ENCODE measurements at regions not wholly inside any gene's neighbourhood (a gene's known extent, or its start where the extent isn't known, plus 50 kb on each side); places are given as distances from the start of the nearest gene placed in this dataset.

- H3K4me3 ChIP-seq (ENCODE audit: low read length): no peak overlapping the region
- H3K36me3 ChIP-seq (replicated peaks; ENCODE audit: insufficient read depth, low read length): no peaks in the 10 kb centered on the region
- H3K4me1 ChIP-seq (ENCODE audit: low read length): no peaks in the 10 kb centered on the region
- H2AFZ ChIP-seq (ENCODE audit: low read length): no peak overlapping the region
- TF ChIP-seq EZH2 (optimal IDR thresholded peaks at IDR 0.05; ENCODE audit: low read depth, low read length) (no peak), EZH2phosphoT487 (IDR thresholded peaks at IDR 0.05; ENCODE audit: low read length) (no peak)
- TF ChIP-seq, protein P1, sequence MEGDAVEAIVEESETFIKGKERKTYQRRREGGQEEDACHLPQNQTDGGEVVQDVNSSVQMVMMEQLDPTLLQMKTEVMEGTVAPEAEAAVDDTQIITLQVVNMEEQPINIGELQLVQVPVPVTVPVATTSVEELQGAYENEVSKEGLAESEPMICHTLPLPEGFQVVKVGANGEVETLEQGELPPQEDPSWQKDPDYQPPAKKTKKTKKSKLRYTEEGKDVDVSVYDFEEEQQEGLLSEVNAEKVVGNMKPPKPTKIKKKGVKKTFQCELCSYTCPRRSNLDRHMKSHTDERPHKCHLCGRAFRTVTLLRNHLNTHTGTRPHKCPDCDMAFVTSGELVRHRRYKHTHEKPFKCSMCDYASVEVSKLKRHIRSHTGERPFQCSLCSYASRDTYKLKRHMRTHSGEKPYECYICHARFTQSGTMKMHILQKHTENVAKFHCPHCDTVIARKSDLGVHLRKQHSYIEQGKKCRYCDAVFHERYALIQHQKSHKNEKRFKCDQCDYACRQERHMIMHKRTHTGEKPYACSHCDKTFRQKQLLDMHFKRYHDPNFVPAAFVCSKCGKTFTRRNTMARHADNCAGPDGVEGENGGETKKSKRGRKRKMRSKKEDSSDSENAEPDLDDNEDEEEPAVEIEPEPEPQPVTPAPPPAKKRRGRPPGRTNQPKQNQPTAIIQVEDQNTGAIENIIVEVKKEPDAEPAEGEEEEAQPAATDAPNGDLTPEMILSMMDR (IDR thresholded peaks at IDR 0.05; ENCODE audit: low read length): no peak
- H3K79me2 ChIP-seq (ENCODE audit: low read length): no peaks in the 10 kb centered on the region
- DNase-seq: no peak
- H3K4me2 ChIP-seq (ENCODE audit: low read depth, low read length): no peak overlapping the region
- no peaks in the 10 kb centered on the region for H4K20me1 ChIP-seq (ENCODE audit: insufficient read depth, low read length)
- H3K27me3 ChIP-seq (replicated peaks; ENCODE audit: insufficient read depth, low read length): no peaks in the 10 kb centered on the region
- no peaks in the 10 kb centered on the region for H3F3A ChIP-seq (ENCODE audit: insufficient read depth, low read length)
- H3K9ac ChIP-seq (ENCODE audit: low read length): no peak overlapping the region
- H3K27ac ChIP-seq (ENCODE audit: low read length): no peak overlapping the region
- H3K9me3 ChIP-seq (replicated peaks; ENCODE audit: insufficient read depth, low read length): no peaks in the 10 kb centered on the region
- no peaks in the 10 kb centered on the region for H3K9me2 ChIP-seq (replicated peaks; ENCODE audit: insufficient read depth, low read length)
Measured at GRCh38 chr5:5572976-5573797, 150.7 kb downstream of the ICE1 start.

- Histone ChIP-seq H2AFZ (ENCODE audit: low read length) (no peak overlapping the region), H3K9ac (ENCODE audit: low read length) (no peak overlapping the region), H3K79me2 (ENCODE audit: low read length) (no peaks in the 10 kb centered on the region), H3K27me3 (replicated peaks; ENCODE audit: insufficient read depth, low read length) (no peaks in the 10 kb centered on the region), H3F3A (ENCODE audit: insufficient read depth, low read length) (no peaks in the 10 kb centered on the region), H3K9me3 (replicated peaks; ENCODE audit: insufficient read depth, low read length) (no peaks in the 10 kb centered on the region), H3K4me3 (ENCODE audit: low read length) (no peak overlapping the region), H3K4me2 (ENCODE audit: low read depth, low read length) (no peak overlapping the region), H3K4me1 (ENCODE audit: low read length) (no peaks in the 10 kb centered on the region), H3K27ac (ENCODE audit: low read length) (no peak overlapping the region), H3K9me2 (replicated peaks; ENCODE audit: insufficient read depth, low read length) (no peaks in the 10 kb centered on the region), H3K36me3 (replicated peaks; ENCODE audit: insufficient read depth, low read length) (no peaks in the 10 kb centered on the region), H4K20me1 (ENCODE audit: insufficient read depth, low read length) (no peaks in the 10 kb centered on the region)
- TF ChIP-seq, protein P1 (IDR thresholded peaks at IDR 0.05; ENCODE audit: low read length): no peak
- TF ChIP-seq EZH2 (optimal IDR thresholded peaks at IDR 0.05; ENCODE audit: low read depth, low read length) (no peak), EZH2phosphoT487 (IDR thresholded peaks at IDR 0.05; ENCODE audit: low read length) (no peak)
- no peak for DNase-seq
Measured at GRCh38 chr5:5572010-5572865, 149.8 kb downstream of the ICE1 start.

DNA sequence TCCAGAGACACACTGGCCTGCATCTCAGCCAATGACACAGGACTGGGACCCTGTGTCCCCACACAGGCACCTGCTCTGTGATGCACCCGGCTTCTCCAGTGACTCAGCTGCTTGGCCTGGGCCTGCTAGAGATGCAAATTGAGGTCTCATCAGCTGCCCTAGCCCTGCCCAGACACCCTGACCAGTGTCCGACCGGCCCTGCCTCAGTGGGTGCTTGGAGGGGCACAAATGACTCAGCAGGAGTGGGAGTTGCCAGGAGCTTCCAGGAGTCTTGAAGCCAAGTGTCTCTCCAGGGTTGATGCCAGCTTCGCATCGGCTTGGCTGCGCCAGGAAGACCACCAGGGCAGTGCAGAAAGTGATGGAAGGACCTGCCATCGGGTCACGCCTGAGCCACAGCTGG lies 148.2 kb downstream of the ICE1 start:
- H4K20me1 ChIP-seq (ENCODE audit: insufficient read depth, low read length): no peaks in the 10 kb centered on the region
- no peaks in the 10 kb centered on the region for H3K9me2 ChIP-seq (replicated peaks; ENCODE audit: insufficient read depth, low read length)
- no peak for DNase-seq
- H3K4me3 ChIP-seq (ENCODE audit: low read length): no peak overlapping the region
- H3K4me1 ChIP-seq (ENCODE audit: low read length): no peaks in the 10 kb centered on the region
- H3K79me2 ChIP-seq (ENCODE audit: low read length): no peaks in the 10 kb centered on the region
- no peaks in the 10 kb centered on the region for H3K36me3 ChIP-seq (replicated peaks; ENCODE audit: insufficient read depth, low read length)
- no peak overlapping the region for H3K9ac ChIP-seq (ENCODE audit: low read length)
- H3K27me3 ChIP-seq (replicated peaks; ENCODE audit: insufficient read depth, low read length): no peaks in the 10 kb centered on the region
- TF ChIP-seq EZH2 (optimal IDR thresholded peaks at IDR 0.05; ENCODE audit: low read depth, low read length) (no peak), EZH2phosphoT487 (IDR thresholded peaks at IDR 0.05; ENCODE audit: low read length) (no peak)
- TF ChIP-seq, protein P1 (IDR thresholded peaks at IDR 0.05; ENCODE audit: low read length): no peak
- no peak overlapping the region for H2AFZ ChIP-seq (ENCODE audit: low read length)
- H3K9me3 ChIP-seq (replicated peaks; ENCODE audit: insufficient read depth, low read length): no peaks in the 10 kb centered on the region
- H3K27ac ChIP-seq (ENCODE audit: low read length): no peak overlapping the region
- no peak overlapping the region for H3K4me2 ChIP-seq (ENCODE audit: low read depth, low read length)
- H3F3A ChIP-seq (ENCODE audit: insufficient read depth, low read length): no peaks in the 10 kb centered on the region

Measured in MM.1S (cell line).